HG02970 (cell line): ENCODE measurements at regions not wholly inside any gene's neighbourhood (a gene's known extent, or its start where the extent isn't known, plus 50 kb on each side); places are given as distances from the start of the nearest gene placed in this dataset.
"Not testable (repeated sequence)": the region's sequence is repeated elsewhere in the genome, so short reads cannot be mapped to it uniquely, and the experiment has no call there.

ENCODE experiments used
- ATAC-seq: cut with Tn5 transposase; IDR thresholded peaks from one replicate; pipeline ENCODE4 v1.9.1; 2021; ENCODE audit warnings: mild to moderate bottlenecking, moderate library complexity, moderate number of reproducible peaks; ENCODE audit not compliant: unreplicated experiment, low FRiP score

DNA sequence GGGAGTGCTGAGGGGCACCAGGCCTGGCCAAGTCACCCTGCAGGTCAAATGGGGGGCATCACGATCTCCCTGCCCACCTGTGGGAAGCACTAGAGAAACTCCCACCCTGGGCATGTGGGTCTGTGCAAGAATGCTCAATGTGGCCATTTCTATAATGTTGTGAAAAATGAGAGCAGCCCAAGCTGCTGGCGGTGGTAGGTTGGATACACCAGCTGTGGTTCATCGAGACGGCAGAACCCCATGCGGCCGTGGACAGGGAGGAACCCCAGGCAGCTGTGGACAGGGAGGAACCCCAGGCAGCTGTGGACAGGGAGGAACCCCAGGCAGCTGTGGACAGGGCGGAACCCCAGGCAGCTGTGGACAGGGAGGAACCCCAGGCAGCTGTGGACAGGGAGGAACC, 129.1 kb downstream of the BRD1 start:
- ATAC-seq: not testable (repeated sequence)

DNA sequence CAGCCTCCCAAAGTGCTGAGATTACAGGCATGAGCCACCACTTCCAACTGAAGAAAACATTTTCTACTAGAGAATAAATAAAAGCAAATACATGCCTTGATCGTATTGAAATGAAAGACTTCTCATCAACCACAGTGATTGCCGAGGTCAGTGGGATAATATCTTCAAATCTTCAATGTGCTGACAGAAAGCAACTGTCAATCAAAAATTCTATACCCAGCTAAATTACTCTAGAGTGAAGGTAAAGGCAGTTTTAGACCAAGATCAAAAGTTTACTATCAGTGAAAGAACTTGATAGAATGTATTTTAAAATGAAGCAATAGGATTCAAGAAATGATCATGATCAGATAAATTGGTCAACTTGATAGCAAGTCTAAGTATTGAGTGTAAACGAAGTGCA, 130.6 kb downstream of the BRD1 start:
- ATAC-seq: no peak

DNA sequence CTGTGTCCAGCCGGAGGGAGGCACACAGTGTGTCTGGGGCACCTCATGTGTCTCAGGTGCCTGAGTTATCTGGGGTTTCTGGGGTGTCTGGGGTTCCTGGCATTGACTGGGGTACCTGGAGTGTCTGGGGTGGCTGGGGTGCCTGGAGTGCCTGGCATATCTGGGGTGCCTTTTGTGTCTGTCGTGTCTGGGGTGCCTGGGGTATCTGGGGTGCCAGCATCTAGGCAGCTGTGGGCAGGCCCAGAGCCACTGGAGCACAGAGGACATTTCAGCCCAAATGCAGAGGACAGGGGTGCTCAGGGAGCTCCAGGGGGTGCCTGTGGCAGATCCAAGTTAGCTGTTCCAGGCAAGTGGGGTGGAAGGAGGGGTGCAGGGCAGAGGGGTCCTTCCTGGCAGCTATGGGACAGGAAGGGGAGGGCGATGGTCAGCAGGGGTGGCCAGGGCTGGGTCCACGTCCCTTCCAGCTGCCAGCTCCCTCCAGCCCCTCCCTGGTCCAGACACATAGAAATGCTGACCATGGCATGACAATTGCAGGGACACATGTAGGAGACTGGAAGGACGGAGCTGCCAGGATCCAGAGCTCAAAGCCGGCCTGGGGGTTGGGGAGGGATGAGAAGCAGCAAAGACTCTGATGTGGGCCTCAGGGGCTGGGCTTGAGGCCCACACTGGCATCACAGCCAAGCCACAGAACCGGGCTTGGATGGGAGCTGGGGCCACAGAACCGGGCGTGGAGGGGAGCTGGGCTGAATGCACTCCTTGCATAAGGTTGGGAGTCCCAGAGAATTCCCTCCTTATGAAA, 133.0 kb downstream of the BRD1 start:
- ATAC-seq: no peak

DNA sequence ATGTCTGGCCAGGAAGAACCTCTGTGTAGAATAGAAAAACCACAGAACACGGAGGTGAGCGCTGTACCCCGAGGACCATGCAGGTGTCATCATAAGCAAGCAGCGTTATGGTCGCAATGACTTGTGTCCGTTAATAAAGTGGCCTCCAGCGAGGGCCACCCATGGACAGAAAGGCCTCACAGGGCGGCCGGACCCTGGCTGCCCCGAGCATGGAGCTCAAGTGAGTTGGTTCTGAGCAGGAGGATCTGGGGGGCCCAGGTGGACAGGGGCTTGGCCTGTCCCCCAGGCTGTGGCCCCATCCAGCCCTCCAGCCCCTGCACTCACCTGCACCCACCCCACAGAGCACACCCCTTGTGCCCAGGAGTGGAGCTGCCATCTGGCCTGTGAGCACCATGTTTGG, 133.8 kb downstream of the BRD1 start:
- ATAC-seq: no peak

DNA sequence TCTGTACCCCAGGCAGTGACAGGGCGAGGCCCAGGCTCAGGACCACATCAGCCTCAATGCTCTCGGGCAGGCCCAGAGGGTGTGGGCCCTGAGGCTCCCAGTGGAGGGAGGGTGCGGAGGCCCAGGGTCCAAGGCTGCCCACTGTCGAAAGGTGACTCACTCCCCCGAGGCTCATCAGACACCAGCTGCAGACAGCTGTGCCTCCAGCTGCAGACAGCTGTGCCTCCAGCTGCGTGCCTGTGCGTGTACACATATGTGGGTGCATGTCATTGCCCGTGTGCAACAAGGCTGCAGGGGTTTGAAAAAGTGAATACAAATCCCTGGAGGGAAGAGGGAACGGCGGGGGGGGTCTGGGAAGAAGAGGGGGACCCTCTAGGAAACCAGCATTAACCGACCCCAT, 134.3 kb downstream of the BRD1 start:
- no peak for ATAC-seq

DNA sequence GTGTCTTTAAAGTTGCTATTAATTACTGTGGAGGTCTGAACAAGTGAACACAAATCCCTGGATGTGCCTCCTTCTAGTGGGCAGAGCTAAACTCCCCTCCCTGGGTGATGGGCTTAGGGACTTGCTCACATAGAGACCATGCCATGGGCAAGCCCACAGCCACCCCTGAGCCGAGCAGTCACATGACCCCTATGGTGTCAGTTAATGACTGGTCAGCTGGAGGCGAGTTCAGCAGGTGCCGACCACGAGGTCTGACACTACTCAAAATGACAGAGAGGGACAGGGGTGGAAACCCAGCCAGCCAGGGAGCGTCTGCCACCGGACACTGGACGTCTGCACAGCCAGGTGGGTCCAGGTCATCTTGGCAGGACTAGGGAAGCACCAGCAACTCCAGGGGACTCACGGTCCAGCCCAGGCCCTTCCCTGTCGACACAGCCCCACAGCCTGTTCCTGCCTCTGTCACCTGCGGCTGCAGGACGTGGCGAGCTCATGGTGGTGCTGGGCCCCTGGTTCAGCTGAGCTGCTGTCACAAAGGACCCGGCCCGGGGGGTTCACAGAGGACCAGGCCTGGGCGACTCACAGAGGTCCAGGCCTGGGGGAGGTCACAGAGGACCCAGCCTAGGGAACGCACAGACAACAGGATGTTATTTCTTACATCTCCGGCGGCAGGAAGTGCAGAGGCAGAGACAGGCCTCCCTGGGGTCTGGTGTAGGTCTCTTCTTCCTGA, 135.0 kb downstream of the BRD1 start:
- no peak for ATAC-seq

DNA sequence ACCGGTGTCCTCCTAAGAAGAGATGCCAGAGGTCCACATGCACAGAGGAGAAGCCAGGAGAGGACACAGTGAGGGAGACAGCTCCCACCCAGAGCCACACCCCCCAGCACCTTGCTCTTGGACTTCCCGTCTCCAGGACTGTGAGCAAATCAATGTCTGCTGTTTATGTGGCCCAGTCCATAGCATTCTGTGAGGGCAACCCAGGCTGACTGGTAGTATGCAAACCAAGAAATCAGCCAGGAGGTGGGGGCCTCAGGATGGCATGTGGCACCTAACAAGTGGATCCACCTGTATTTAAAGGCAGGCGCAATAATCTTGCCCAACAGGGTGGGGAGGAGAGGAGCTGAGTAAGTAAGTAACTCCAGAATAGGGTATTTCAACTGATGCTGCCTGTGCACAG, 136.4 kb downstream of the BRD1 start:
- ATAC-seq: no peak

DNA sequence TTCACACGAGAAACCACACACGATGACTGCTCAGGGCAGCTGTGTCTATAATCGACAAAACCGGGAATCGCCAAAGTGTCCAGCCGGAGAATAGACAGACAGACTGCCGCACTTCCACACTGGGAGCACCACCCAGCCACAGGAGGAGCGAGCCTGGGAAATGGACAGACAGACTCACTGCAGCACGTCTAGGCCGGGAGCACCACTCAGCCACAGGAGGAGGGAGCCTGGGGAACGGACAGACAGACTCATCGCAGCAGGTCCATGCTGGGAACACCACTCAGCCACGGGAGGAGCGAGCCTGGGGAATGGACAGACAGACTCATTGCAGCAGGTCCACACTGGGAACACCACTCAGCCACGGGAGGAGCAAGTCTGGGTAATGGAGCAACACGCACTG, 137.2 kb downstream of the BRD1 start:
- ATAC-seq: no peak

DNA sequence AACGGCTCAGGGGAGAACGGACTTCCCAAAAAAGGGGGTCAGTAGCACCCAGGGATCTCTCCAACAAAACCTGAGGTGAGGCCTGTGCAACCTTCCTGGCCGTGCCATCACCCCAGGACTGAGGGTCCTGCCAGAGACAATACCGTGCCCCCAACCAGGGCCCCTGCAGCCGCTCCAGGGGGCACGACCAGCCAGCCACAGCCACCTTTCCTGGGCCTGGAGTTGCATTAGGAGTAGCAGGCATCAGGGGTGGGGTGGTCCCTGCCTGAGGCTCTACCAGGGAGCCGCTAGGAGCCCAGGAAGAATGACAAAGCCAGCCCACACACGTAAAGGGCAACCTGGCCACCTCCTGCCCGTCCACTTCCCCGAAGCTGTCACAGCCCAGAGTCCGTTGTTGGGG, 137.8 kb downstream of the BRD1 start:
- no peak for ATAC-seq

DNA sequence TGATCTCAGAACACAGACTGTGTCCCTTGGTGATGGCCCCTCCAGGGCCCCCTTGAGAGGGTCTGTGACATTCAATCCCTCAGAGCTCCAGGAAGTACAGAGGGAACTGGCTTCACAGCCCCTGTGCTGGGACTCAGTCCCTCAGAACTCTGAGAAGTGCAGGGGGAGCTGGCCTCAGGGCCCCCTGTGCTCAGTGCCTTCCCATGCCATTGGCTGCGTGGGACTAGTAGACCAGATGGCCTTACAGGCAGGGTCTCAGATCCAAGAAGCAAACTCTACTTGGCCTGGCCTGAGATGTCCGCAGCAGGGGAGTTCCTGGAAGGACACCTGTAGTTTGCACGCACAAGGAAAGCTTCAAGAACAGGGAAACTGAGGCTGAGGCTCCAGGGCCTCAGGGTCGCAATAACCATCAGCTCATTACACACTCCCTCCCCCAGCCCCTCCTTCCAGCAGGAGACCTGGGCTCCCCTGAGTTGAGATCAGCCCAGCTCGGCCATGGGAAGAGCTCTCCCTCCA, 138.4 kb downstream of the BRD1 start:
- ATAC-seq: no peak

DNA sequence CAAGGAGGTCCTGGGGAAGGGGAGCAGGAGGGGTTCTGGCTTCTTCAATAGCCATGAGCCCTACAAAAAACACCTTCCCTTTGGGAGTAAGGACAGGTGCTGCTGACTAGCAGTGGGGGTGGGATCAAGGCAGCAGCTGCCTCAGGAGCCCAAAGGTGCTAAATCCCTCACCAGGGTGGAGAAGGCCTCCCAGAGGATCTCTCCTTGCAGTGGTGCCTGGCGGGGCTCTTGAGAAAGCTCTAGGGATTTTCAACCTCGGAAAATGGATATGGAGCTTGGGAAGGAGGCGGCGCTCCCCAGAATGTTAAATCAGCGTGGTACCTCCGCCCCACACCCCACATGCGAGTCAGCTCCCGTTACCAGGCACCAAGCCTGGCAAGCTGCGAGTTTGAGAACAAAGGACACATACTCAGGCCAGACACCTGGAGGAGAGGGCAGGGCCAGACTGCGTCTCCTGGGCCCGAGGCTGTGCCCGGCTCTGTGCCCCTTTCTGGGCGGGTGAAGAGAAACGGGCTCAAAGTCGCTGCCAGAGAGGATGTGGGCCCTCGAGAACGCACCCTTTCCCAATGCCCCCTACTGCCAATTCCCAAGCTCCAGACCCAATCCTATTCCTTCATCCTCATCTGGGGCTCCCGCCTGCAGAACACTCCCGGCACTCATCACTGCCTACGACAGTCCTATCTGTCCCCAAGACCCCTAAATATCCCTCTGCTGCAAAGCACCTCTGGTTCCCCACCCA, 139.0 kb downstream of the BRD1 start:
- ATAC-seq: no peak

DNA sequence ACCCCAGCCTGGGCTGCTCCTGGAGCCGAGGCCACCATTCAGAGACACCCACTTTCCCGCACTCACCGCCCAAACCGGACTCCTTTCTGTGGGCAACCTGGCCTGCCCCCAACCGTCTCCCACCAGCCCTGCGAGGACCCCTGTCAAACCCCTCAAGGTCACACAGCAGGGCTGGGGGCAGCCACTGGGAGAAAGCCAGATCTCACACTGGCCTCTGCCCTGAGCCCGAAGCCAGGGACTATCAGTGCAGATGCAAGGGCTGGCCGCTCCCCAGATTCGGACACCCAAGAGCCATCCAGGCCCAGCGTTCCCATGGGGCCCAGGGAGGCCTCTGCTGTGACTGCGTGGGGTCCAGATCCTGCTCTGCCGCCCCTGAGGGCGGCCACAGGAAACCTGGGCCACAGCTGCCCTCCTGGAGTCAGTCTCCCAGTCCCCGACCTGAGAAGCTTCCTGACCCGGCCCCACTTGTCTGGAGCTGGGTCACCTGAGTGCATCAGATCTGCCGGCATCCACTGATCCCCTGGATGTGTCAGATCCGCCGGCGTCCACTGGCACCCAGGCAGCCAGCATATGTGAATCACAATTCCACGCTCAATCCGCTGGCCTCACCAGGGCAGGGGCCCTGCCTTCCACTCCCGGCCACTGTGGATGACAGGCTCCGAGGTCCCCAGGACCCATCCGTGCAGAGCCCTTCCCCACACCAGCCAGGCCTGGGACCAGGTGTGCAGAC, 139.7 kb downstream of the BRD1 start:
- no peak for ATAC-seq

DNA sequence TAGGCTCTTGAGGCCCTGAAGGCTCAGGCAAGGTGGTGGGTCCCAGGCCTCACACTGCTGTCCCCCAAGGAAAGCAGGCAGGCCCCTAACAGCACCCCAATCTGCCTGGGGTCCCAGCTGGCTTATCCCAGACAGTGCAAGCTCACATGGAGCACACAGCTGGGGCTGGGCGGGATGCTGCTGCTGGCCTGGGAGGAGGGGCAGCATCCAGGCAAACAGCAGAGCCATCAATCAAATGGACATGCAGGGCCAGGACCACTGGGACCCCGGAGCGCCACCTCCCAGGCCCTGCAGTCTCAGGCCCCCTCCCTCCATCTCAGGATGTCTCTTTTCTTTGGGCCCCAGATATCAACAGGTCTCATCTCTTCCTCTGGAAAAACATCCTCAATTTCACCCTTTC, 140.3 kb downstream of the BRD1 start:
- no peak for ATAC-seq

DNA sequence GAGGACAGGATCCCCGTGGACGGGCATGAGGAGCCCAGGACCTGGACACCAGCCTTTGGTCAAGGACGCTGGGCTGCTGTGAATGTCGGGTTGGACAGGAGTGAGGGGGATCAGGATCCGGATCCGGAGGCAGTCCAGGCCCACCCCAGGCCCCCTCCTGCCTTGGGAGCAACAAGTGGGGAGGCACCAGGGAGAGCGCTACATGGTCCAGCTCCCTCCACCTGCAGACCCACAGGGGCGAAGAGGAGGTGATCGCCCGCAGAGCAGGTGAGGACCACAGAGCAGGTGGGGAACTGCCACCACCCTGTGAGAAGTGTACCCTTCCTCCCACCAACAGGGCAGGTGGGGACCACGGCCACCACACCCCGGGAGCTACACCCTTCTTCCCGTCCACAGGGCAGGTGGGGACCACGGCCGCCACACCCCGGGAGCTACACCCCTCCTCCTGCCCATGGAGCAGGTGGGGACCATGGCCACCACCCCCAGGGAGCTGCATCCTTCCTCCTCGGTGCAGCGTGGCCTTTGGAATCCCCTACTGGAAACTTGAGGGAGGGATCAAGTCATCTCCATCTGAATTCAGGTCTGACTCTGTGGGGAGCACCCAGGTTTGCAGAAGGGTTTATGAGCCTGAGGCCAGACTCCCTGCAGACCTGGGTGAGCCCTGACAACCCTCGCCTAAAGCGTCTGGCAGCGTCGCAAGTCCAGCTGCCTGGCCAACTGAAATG, 141.0 kb downstream of the BRD1 start:
- no peak for ATAC-seq

DNA sequence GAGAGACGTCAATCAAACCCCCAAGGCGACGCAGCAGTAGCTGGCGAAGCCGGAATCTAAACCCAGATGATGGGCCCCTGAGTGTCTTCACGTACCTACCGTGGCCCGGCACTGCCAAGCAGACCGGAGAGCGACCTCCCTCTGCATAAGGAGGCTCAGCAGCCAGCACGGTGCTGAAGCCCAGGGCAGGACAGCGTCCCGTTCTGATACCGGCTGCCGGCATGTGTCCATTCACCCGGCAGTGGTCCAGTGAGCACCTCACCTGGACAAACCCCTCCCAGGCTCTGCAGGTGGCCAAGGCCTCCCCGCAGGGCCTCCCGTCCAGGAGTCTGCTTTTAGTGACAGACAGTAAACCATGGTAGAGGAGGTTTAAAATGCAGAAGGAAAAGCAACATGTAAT, 142.0 kb downstream of the BRD1 start:
- no peak for ATAC-seq

DNA sequence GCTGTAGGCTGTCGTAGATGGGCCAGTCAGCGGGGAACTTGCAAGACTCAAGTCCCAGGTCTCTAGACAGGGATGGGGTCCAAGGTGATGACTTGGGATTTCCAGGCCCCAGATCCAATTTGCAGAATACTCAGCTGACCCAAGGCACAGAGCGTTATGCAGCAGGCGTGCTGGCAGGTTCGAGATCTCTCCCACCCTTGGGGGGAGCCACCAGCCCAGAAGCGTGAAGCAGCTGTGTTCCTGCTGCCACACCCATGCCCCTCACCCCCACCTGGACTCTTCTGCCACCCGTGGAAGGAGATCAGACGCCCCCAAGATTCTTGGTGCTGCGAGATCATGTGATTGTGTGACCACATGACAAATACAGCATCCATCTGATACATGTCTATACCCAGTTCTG, 142.6 kb downstream of the BRD1 start:
- no peak for ATAC-seq

DNA sequence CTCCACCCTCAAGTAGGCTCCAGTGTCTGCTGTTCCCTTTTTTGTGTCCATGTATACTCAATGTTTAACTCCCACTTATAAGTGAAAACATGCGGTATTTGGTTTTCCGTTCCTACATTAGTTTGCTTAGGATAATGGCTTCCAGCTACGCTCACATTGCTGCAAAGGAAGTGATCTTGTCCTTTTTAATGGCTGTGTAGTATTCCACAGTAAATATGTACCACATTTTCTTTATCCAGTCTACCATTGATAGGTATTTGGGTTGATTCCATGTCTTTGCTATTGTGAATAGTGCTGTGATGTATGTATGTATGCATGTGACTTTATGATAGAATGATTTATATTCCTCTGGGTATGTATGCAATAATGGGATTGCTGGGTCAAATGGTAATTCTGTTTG, 144.6 kb downstream of the BRD1 start:
- no peak for ATAC-seq

DNA sequence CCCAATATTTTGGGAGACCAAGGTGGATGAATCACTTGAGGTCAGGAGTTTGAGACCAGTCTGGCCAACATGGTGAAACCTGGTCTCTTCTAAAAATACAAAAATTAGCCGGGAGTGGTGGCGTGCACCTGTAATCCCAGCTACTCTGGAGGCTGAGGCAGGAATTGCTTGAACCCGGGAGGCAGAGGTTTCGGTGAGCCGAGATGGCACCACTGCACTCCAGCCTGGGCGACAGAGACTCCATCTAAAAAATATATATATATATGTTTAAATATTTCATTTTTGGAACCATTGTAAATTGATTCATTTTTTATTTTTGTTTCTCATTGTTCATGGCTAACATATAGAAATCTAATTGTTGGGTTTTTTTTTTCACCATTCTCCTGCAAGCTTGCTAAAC, 146.9 kb downstream of the BRD1 start:
- ATAC-seq: not testable (repeated sequence)

DNA sequence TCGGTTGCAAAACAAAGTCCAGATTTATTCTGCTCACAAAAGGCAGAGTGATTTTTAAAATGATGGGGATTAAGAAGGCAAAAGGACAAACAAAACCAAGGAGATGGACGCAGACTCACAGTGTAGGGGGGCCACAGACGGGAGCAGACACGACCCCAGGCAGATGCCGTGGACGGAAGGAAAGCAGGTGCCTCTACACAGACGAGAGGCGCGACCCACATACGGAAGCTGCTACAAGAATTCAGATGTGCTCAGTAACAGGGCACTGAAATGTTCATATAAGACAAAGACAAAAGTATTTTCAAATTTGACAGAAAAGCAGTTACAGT, 148.9 kb downstream of the BRD1 start:
- ATAC-seq: no peak
